GM23248 (cell line): ENCODE measurements at regions not wholly inside any gene's neighbourhood (a gene's known extent, or its start where the extent isn't known, plus 50 kb on each side); places are given as distances from the start of the nearest gene placed in this dataset.

Experiments used
- DNase-seq: peaks from one replicate; pipeline ENCODE4 v3.0.0-alpha.2; 2015
- H2AFZ ChIP-seq: fragments of 200-600 bp; sonication (generic); 2 replicates; pipeline ENCODE4 v1.6.1; 2016; ENCODE audit warnings: antibody characterized with exemption
- H3F3A ChIP-seq: fragments of 200-600 bp; sonication (generic); 2 replicates; pipeline ENCODE4 v1.6.1; 2016; ENCODE audit warnings: mild to moderate bottlenecking, antibody characterized with exemption, mixed run types; ENCODE audit not compliant: insufficient read depth
- H3K27ac ChIP-seq: fragments of 200-600 bp; sonication (generic); 2 replicates; pipeline ENCODE4 v1.5.1; 2016; ENCODE audit warnings: mild to moderate bottlenecking
- H3K27me3 ChIP-seq: fragments of 200-600 bp; sonication (generic); replicated peaks from 2 replicates; pipeline ENCODE4 v1.6.1; 2016; ENCODE audit warnings: mild to moderate bottlenecking; ENCODE audit not compliant: insufficient read depth
- H3K36me3 ChIP-seq: fragments of 200-600 bp; sonication (generic); 2 replicates; pipeline ENCODE4 v1.6.1; 2016; ENCODE audit warnings: low read depth, mild to moderate bottlenecking
- H3K4me1 ChIP-seq: fragments of 200-600 bp; sonication (generic); 2 replicates; pipeline ENCODE4 v1.6.1; 2016; ENCODE audit warnings: mild to moderate bottlenecking; ENCODE audit not compliant: insufficient read depth
- H3K4me2 ChIP-seq: fragments of 200-600 bp; sonication (generic); one replicate; pipeline ENCODE4 v1.6.1; 2016; ENCODE audit warnings: mild to moderate bottlenecking; ENCODE audit not compliant: unreplicated experiment
- H3K4me3 ChIP-seq: fragments of 200-600 bp; sonication (generic); 2 replicates; pipeline ENCODE4 v1.5.1; 2016; ENCODE audit warnings: mild to moderate bottlenecking
- H3K79me2 ChIP-seq: fragments of 200-600 bp; sonication (generic); 2 replicates; pipeline ENCODE4 v1.6.1; 2016; ENCODE audit warnings: mild to moderate bottlenecking; ENCODE audit not compliant: insufficient read depth
- H3K9ac ChIP-seq: fragments of 200-600 bp; sonication (generic); 2 replicates; pipeline ENCODE4 v1.6.1; 2016; ENCODE audit warnings: mild to moderate bottlenecking
- H3K9me2 ChIP-seq: fragments of 200-600 bp; sonication (generic); 2 replicates; pipeline ENCODE4 v1.6.1; 2016; ENCODE audit warnings: mixed run types, mild to moderate bottlenecking, moderate library complexity; ENCODE audit not compliant: insufficient read depth
- H3K9me3 ChIP-seq: fragments of 200-600 bp; sonication (generic); one replicate; pipeline ENCODE4 v1.6.1; 2017; ENCODE audit warnings: low read depth
- H4K20me1 ChIP-seq: fragments of 200-600 bp; sonication (generic); 2 replicates; pipeline ENCODE4 v1.6.0; 2016; ENCODE audit not compliant: insufficient read depth
- EZH2 ChIP-seq: fragments of 200-600 bp; sonication (generic); IDR thresholded peaks from 2 replicates; pipeline ENCODE4 v1.6.1; 2018; ENCODE audit warnings: antibody characterized with exemption, mild to moderate bottlenecking; ENCODE audit not compliant: insufficient read depth, poor library complexity, severe bottlenecking
- EZH2phosphoT487 ChIP-seq: fragments of 200-600 bp; sonication (generic); IDR thresholded peaks from 2 replicates; pipeline ENCODE4 v1.6.1; 2018; ENCODE audit warnings: antibody characterized with exemption, moderate library complexity, mild to moderate bottlenecking, low read depth; ENCODE audit not compliant: insufficient read depth
- WGBS, 2 experiments: methylation state at CpG; one replicate each; pipeline ENCODE4 v1.1.6; 2015 to 2017; ENCODE audit warnings: low lambda C conversion rate in 2 of 2, low coverage in 1 of 2; ENCODE audit errors: missing lambda C conversion rate in 2 of 2; 5-methylcytosine and 5-hydroxymethylcytosine counted together
- in situ Hi-C: fragments of 300-500 bp; cut with MboI; formaldehyde crosslinking; loops from 2 replicates; pipeline ENCODE4 v1.15.0; 2020

- no peaks in the 10 kb centered on the region for H3F3A ChIP-seq
- in situ Hi-C loops, result no loop called here
These were observed 109.5 kb downstream of the CLDN17 start for GRCh38 chr21:30057108-30057507.

GRCh38 chr21:30048570-30048969, 108.8 kb upstream of the GRIK1 start:
- Histone ChIP-seq H3K4me3 (no peak overlapping the region), H3K27ac (no peak overlapping the region), H4K20me1 (no peaks in the 10 kb centered on the region), H3K4me1 (no peaks in the 10 kb centered on the region), H2AFZ (no peak overlapping the region), H3F3A (no peaks in the 10 kb centered on the region), H3K9me2 (no peaks in the 10 kb centered on the region), H3K9ac (no peak overlapping the region), H3K4me2 (no peak overlapping the region), H3K79me2 (no peaks in the 10 kb centered on the region), H3K36me3 (no peaks in the 10 kb centered on the region), H3K27me3 (no peaks in the 10 kb centered on the region), H3K9me3 (no peaks in the 10 kb centered on the region)
- no peak for DNase-seq
- no peak for TF ChIP-seq EZH2phosphoT487
- TF ChIP-seq EZH2, result no peak
- WGBS, 2 experiments, result 37 to 56% methylated on average over 1 of the region's 1 CpG
- in situ Hi-C loops, result loop anchor here (10.0 kb wide), 1 partner anchor 1036 kb away; no protein-coding TSS in a partner anchor

More at GRCh38 chr21:30057108-30057507, 109.5 kb downstream of the CLDN17 start:
- Histone ChIP-seq H3K36me3 (no peaks in the 10 kb centered on the region), H3K4me3 (no peak overlapping the region), H3K9me2 (no peaks in the 10 kb centered on the region), H2AFZ (no peak overlapping the region), H3K4me1 (no peaks in the 10 kb centered on the region), H3K27me3 (no peaks in the 10 kb centered on the region; the same call in 1 of the 2 replicates), H3K4me2 (no peak overlapping the region), H3K9me3 (no peaks in the 10 kb centered on the region), H3K9ac (no peak overlapping the region), H4K20me1 (no peaks in the 10 kb centered on the region), H3K79me2 (no peaks in the 10 kb centered on the region), H3K27ac (no peak overlapping the region)
- DNase-seq, result no peak
- TF ChIP-seq EZH2, result no peak
- no peak for TF ChIP-seq EZH2phosphoT487
- 26 to 28% methylated on average over 3 of the region's 3 CpGs for WGBS, 2 experiments

DNA sequence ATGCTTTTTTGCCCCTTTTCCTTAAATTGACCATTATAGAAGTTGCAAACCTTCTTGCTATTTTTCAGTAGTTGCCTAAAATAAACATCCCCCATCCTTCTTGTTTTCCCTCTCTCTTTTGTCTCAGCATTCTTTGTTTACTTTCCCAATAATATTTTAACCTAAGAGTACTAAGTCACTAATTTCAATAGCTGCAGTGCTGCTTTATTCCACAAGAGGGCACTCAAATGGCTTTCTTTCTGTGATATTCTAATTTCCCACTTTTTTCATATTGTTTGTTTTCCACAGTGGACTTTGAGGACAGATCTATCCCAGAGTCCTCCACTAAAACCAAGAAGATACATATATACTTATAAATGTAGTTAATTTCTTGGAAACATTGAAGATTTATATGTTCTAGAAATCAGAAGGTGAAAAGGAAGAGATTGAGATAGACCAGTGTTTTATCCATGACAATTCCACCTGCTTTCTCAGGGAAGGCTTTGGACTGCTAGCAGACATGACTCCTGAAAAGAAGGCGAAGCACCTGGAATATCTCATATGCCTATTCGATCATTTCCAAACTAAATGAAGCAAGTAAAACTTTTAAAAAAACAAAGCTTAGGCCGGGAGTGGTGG, 104.8 kb upstream of the GRIK1 start:
- Histone ChIP-seq H3F3A (no peaks in the 10 kb centered on the region), H3K79me2 (no peaks in the 10 kb centered on the region), H3K9me3 (no peaks in the 10 kb centered on the region), H3K27me3 (no peaks in the 10 kb centered on the region), H3K9ac (no peak overlapping the region), H4K20me1 (no peaks in the 10 kb centered on the region), H3K4me1 (no peaks in the 10 kb centered on the region), H3K4me2 (no peak overlapping the region), H3K9me2 (no peaks in the 10 kb centered on the region), H3K27ac (no peak overlapping the region), H2AFZ (no peak overlapping the region), H3K36me3 (no peaks in the 10 kb centered on the region), H3K4me3 (no peak overlapping the region)
- in situ Hi-C loops, result loop anchor here (10.0 kb wide), 1 partner anchor 1040 kb away; no protein-coding TSS in a partner anchor
- 22% methylated on average over 3 of the region's 3 CpGs for WGBS, 2 experiments
- no peak for TF ChIP-seq EZH2phosphoT487
- DNase-seq, result peak; percentile 28

DNA sequence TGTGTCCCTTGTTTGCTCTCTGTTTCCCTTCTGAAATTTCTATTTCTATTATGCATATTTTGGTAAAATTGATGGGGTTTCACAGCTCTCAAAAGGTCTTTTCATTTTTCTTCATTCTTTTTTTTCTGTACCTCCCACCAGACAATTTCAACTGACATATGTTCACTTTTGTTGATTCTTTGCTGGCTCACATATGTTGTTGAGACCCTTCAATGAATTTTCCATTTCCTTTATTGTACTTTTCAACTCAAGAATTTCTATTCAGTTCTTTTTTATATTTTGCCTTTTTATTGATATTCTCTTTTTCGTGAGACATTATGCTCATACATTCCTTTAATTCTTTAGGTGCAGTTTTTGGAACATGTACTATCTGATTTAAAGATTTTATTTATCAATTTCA, 102.6 kb upstream of the GRIK1 start:
- Histone ChIP-seq H3F3A (no peaks in the 10 kb centered on the region), H3K9me3 (no peaks in the 10 kb centered on the region), H3K9me2 (no peaks in the 10 kb centered on the region), H3K27me3 (no peaks in the 10 kb centered on the region), H2AFZ (no peak overlapping the region), H4K20me1 (no peaks in the 10 kb centered on the region), H3K9ac (no peak overlapping the region), H3K4me3 (no peak overlapping the region), H3K4me2 (no peak overlapping the region), H3K36me3 (no peaks in the 10 kb centered on the region), H3K79me2 (no peaks in the 10 kb centered on the region), H3K4me1 (no peaks in the 10 kb centered on the region), H3K27ac (no peak overlapping the region)
- in situ Hi-C loops, result loop anchor here (10.0 kb wide), 1 partner anchor 1042 kb away; no protein-coding TSS in a partner anchor
- TF ChIP-seq EZH2phosphoT487 (no peak), EZH2 (no peak)
- DNase-seq, result no peak
- 15 to 26% methylated on average over 1 of the region's 1 CpG for WGBS, 2 experiments
